ENCODE measurements at regions not wholly inside any gene's neighbourhood (a gene's known extent, or its start where the extent isn't known, plus 50 kb on each side); places are given as distances from the start of the nearest gene placed in this dataset.

DNA sequence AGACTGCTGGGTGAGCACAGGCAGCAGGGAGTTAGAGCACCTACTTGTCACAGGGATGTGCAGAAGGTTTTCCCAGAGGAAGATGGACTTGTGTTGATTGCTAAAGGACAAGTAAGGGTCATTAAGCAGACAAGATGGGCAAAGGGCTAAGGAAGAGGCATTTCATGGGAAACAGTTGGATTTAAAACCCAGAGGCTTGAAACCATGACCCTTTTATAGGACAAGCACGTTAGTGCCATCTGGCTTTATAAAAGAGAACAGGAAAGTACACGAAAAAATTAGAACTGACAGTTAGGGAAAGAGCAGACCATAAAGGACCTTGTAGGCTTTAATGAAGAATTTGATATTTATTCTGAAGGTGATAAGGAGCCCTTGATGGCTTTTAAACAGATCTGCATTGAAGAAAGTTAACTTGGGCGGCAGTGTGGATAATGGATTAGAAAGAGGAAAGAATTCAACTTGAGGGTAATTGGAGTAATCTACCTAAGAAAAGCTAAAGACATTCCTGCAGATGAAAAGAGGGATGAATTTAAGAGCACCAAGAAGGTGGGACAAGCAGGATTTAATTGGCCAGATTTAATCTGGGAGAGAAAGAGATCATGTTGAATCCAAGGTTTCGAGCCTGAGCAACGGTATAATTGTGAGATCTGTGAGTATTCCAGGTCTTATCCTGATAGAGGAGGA is 68.6 kb downstream of the ZC3H11B start:
- Histone ChIP-seq H3K36me3 (no peaks in the 10 kb centered on the region), H3K9me3 (no peaks in the 10 kb centered on the region), H3K27ac (no peak overlapping the region), H3K27me3 (no peaks in the 10 kb centered on the region), H3K4me3 (no peak overlapping the region), H3K4me1 (no peaks in the 10 kb centered on the region)
- TF ChIP-seq, protein P1, sequence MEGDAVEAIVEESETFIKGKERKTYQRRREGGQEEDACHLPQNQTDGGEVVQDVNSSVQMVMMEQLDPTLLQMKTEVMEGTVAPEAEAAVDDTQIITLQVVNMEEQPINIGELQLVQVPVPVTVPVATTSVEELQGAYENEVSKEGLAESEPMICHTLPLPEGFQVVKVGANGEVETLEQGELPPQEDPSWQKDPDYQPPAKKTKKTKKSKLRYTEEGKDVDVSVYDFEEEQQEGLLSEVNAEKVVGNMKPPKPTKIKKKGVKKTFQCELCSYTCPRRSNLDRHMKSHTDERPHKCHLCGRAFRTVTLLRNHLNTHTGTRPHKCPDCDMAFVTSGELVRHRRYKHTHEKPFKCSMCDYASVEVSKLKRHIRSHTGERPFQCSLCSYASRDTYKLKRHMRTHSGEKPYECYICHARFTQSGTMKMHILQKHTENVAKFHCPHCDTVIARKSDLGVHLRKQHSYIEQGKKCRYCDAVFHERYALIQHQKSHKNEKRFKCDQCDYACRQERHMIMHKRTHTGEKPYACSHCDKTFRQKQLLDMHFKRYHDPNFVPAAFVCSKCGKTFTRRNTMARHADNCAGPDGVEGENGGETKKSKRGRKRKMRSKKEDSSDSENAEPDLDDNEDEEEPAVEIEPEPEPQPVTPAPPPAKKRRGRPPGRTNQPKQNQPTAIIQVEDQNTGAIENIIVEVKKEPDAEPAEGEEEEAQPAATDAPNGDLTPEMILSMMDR (IDR thresholded peaks at IDR 0.05): peak in 7 of 9 donors; percentile 7 to 50 (median 30)
- intact Hi-C loops (cut with DNase I): no loop called here
- ATAC-seq (no peak), DNase-seq (no peak)
- 72% methylated on average over 5 of the region's 5 CpGs for WGBS, 2 donors

DNA sequence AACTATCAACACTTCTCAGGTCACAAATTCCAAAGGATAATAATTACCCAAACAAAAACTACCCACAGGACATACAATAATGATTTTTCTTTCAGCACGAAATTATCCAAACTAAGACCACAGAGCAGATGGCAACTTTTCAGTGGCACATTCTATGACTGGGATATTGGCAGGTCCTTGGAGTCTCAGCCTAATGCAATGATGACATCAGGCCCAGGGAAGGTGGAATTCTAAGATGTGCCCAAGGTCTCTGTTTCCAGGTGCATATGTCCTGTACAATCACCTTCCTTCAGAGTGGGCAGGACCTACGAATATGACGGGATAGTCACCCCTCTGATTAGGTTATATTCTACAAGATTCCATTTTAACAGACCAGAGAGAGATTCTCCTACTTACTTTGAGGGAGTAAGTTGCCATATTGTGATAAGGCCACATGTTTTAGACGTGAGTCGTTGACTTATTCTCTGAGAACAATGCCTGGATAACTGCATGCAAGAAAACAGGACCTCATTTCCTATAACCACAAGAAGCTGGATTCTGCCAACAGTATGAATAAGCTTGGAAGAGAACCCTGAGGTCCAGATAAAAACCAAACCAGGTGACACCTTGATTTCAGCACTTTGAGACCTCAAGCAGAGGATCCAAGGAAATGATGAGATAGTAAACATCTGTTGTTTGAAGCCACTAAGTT is 69.9 kb downstream of the ZC3H11B start:
- no peaks in the 10 kb centered on the region for H3K36me3 ChIP-seq
- ATAC-seq: no peak
- intact Hi-C loops (cut with DNase I): no loop called here
- TF ChIP-seq, protein P1 (IDR thresholded peaks at IDR 0.05): no peak
- H3K4me1 ChIP-seq: no peaks in the 10 kb centered on the region
- H3K27ac ChIP-seq: no peak overlapping the region
- no peaks in the 10 kb centered on the region for H3K27me3 ChIP-seq
- no peaks in the 10 kb centered on the region for H3K9me3 ChIP-seq
- WGBS, 2 donors: 76% methylated on average over 5 of the region's 5 CpGs
- no peak for DNase-seq
- H3K4me3 ChIP-seq: no peak overlapping the region

DNA sequence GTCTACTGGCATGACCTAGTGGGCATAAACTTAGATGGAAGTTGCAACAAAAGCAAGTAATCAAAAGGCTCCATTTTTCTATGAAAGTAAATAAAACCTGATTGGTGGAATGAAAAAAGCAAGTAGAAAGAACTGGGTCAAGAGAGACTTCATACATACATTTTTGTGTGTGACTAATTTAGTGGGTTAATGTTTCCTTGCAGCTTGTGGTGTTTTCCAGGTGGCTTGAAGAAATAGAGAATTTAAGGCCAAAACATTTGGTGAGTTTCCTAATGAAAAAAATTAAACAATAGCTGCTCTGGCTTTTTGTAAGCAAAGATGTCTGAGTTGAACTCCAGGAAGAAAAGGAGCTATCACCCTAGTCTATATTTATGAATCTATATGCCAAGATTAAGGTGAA is 71.0 kb downstream of the ZC3H11B start:
- TF ChIP-seq, protein P1 (IDR thresholded peaks at IDR 0.05): no peak
- Histone ChIP-seq H3K4me1 (no peaks in the 10 kb centered on the region), H3K27me3 (no peaks in the 10 kb centered on the region), H3K27ac (no peak overlapping the region), H3K9me3 (no peaks in the 10 kb centered on the region), H3K4me3 (no peak overlapping the region), H3K36me3 (no peaks in the 10 kb centered on the region)
- intact Hi-C loops (cut with DNase I): no loop called here
- DNase-seq (no peak), ATAC-seq (no peak)

DNA sequence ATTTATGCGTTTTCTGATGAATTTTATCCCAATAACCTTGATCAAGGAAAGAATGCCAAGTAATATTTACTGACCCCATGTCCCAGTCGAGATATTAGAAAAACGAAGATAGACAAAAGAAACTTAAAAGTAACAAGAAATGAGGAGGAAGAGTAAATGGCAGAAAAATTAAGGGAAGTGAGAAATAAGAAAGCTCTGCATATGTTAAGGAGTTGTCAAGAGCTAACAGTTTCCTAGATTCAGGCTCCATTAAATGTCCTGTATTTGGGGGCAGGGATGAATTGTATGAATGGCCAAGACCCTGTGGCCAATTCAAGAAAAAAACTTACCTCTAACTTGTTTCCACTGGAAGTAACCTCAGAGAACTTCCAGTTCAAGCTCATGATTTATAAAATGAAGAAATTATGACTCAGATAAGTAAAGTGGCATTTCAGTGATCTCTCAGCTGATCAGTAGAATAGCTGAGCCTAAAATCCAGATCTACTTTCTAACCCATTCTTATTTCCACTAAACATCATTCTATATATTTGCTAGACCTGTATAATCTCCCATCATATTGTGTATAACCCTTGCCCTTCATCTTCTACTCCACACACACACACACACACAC is 73.2 kb downstream of the ZC3H11B start:
- Histone ChIP-seq H3K27ac (no peak overlapping the region), H3K36me3 (no peaks in the 10 kb centered on the region), H3K27me3 (no peaks in the 10 kb centered on the region), H3K9me3 (no peaks in the 10 kb centered on the region), H3K4me3 (no peak overlapping the region), H3K4me1 (no peaks in the 10 kb centered on the region)
- WGBS, 2 donors: 78 to 91% methylated on average over 3 of the region's 3 CpGs
- TF ChIP-seq, protein P1 (IDR thresholded peaks at IDR 0.05): no peak
- DNase-seq: no peak
- no peak for ATAC-seq
- intact Hi-C loops (cut with DNase I): no loop called here
